SK-N-MC (cell line): ENCODE measurements at regions not wholly inside any gene's neighbourhood (a gene's known extent, or its start where the extent isn't known, plus 50 kb on each side); places are given as distances from the start of the nearest gene placed in this dataset.

Source experiments
- EZH2 ChIP-seq: fragments of 200-600 bp; sonication (generic); IDR thresholded peaks from one replicate; pipeline ENCODE4 v1.6.1; 2017; ENCODE audit warnings: antibody characterized with exemption
- POLR2AphosphoS5 ChIP-seq: IDR thresholded peaks from 2 replicates; pipeline ENCODE4 v1.6.1; 2012; ENCODE audit warnings: mild to moderate bottlenecking, low read depth, low read length, borderline replicate concordance

DNA sequence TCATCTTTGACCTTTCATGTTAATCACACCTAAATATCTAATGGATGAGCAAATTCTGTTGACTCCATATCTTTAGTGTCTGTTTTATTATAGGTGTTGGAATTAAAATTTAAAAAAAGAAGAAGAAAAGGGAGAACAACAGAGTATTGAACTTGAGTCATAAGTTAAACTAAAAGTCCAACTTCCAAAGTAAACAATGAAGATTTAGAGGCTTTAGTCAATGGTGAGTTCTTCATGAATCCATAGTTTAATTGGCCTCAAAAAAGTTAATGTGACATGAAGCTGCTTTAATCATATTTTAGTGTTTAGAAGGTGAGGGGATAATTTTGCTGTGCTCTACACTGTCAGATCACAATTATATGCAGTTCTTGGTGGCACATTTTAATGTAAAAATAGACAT, 288.2 kb upstream of the RORA start:
- no peak for TF ChIP-seq POLR2AphosphoS5
- TF ChIP-seq EZH2: no peak
